ENCODE measurements at regions not wholly inside any gene's neighbourhood (a gene's known extent, or its start where the extent isn't known, plus 50 kb on each side); places are given as distances from the start of the nearest gene placed in this dataset.
A peak's percentile ranks its signal among the peaks of the same experiment; 100 is the strongest.
"Not testable (repeated sequence)": the region's sequence is repeated elsewhere in the genome, so short reads cannot be mapped to it uniquely, and the experiment has no call there.

- DNase-seq: not testable (repeated sequence)
These were observed 231.4 kb downstream of the HS3ST3B1 start for GRCh38 chr17:14532242-14532641.

- DNase-seq: no peak
These were observed 224.9 kb downstream of the HS3ST3B1 start for GRCh38 chr17:14525551-14526455.

- no peak for DNase-seq
These were observed 222.0 kb downstream of the HS3ST3B1 start for GRCh38 chr17:14522795-14523387.

GRCh38 chr17:14518919-14519318 lies 218.0 kb downstream of the HS3ST3B1 start:
- DNase-seq: peak; percentile 48

- peak; percentile 17 for DNase-seq
These were observed 214.1 kb downstream of the HS3ST3B1 start for GRCh38 chr17:14514973-14515372.

- DNase-seq: no peak
These were observed 213.0 kb downstream of the HS3ST3B1 start for GRCh38 chr17:14513835-14514234.

- peak; percentile 55 for DNase-seq
These were observed 209.3 kb downstream of the HS3ST3B1 start for GRCh38 chr17:14510136-14510535.

- DNase-seq: no peak
These were observed 207.3 kb downstream of the HS3ST3B1 start for GRCh38 chr17:14508156-14508555.

GRCh38 chr17:14506364-14506763 lies 205.5 kb downstream of the HS3ST3B1 start:
- DNase-seq: no peak

GRCh38 chr17:14505606-14506005 lies 204.7 kb downstream of the HS3ST3B1 start:
- no peak for DNase-seq

- no peak for DNase-seq
These were observed 199.1 kb downstream of the HS3ST3B1 start for GRCh38 chr17:14499976-14500375.

GRCh38 chr17:14498812-14499211 lies 197.9 kb downstream of the HS3ST3B1 start:
- DNase-seq: no peak

- DNase-seq: no peak
These were observed 193.3 kb downstream of the HS3ST3B1 start for GRCh38 chr17:14494161-14494560.

- DNase-seq: no peak
These were observed 189.1 kb downstream of the HS3ST3B1 start for GRCh38 chr17:14489986-14490385.

GRCh38 chr17:14488958-14489550 lies 188.2 kb downstream of the HS3ST3B1 start:
- no peak for DNase-seq

GRCh38 chr17:14487068-14487467 lies 186.2 kb downstream of the HS3ST3B1 start:
- no peak for DNase-seq

GRCh38 chr17:14482715-14483114 lies 181.8 kb downstream of the HS3ST3B1 start:
- DNase-seq: no peak

GRCh38 chr17:14481664-14482063 lies 180.8 kb downstream of the HS3ST3B1 start:
- no peak for DNase-seq

- DNase-seq: no peak
These were observed 173.7 kb downstream of the HS3ST3B1 start for GRCh38 chr17:14474591-14474990.

- DNase-seq: peak; percentile 77
These were observed 170.2 kb downstream of the HS3ST3B1 start for GRCh38 chr17:14471052-14471451.

- DNase-seq: no peak
These were observed 169.5 kb downstream of the HS3ST3B1 start for GRCh38 chr17:14470417-14470816.

GRCh38 chr17:14469971-14470370 lies 169.1 kb downstream of the HS3ST3B1 start:
- DNase-seq: no peak

GRCh38 chr17:14468858-14469257 lies 168.0 kb downstream of the HS3ST3B1 start:
- no peak for DNase-seq

GRCh38 chr17:14461227-14461548 lies 160.3 kb downstream of the HS3ST3B1 start:
- DNase-seq: no peak
